DOHH2 (cell line): ENCODE measurements at regions not wholly inside any gene's neighbourhood (a gene's known extent, or its start where the extent isn't known, plus 50 kb on each side); places are given as distances from the start of the nearest gene placed in this dataset.

Source experiments
- CTCF ChIP-seq: fragments of 200-600 bp; sonication (generic); IDR thresholded peaks from one replicate; pipeline ENCODE4 v1.5.1; 2014; ENCODE audit warnings: antibody characterized with exemption, mild to moderate bottlenecking, low read depth, low read length; ENCODE audit not compliant: poor library complexity, severe bottlenecking
- EZH2phosphoT487 ChIP-seq: fragments of 200-600 bp; sonication (generic); IDR thresholded peaks from 2 replicates; pipeline ENCODE4 v1.6.1; 2017; ENCODE audit warnings: borderline replicate concordance, mild to moderate bottlenecking, antibody characterized with exemption, low read length, moderate library complexity, mixed read lengths

- TF ChIP-seq CTCF (no peak), EZH2phosphoT487 (no peak)
Measured at GRCh38 chr2:139924070-139924469, 1143.9 kb upstream of the NXPH2 start.
